ENCODE measurements at regions not wholly inside any gene's neighbourhood (a gene's known extent, or its start where the extent isn't known, plus 50 kb on each side); places are given as distances from the start of the nearest gene placed in this dataset.

- Histone ChIP-seq H2BK15ac (ENCODE audit: low read depth, low read length) (no peak overlapping the region), H3K23ac (ENCODE audit: insufficient read length, low read depth, low read length) (no peak overlapping the region), H2AK5ac (ENCODE audit: insufficient read length, low read length) (no peak overlapping the region), H4K20me1 (ENCODE audit: control insufficient read depth, insufficient read depth, insufficient read length) (no peaks in the 10 kb centered on the region), H4K8ac (replicated peaks; ENCODE audit: insufficient read length, low read depth, low read length) (no peak overlapping the region), H3K27ac (ENCODE audit: insufficient read length, low read depth, low read length) (no peak overlapping the region), H2BK20ac (ENCODE audit: low read depth, low read length, poor library complexity, severe bottlenecking) (no peak overlapping the region), H3T11ph (ENCODE audit: low read length) (no peak overlapping the region), H3K79me1 (ENCODE audit: insufficient read depth, low read depth, low read length, poor library complexity, severe bottlenecking) (no peaks in the 10 kb centered on the region), H2BK12ac (ENCODE audit: insufficient read length, low read depth, low read length) (no peak overlapping the region), H2AFZ (ENCODE audit: low read length) (no peak overlapping the region), H3K4me2 (ENCODE audit: insufficient read depth, insufficient read length, low read length) (no peak overlapping the region), H3K4me1 (ENCODE audit: insufficient read depth, low read length) (no peaks in the 10 kb centered on the region), H2BK120ac (ENCODE audit: low read depth, low read length, poor library complexity, severe bottlenecking) (no peak overlapping the region), H3K27me3 (ENCODE audit: insufficient read depth, low read length) (no peaks in the 10 kb centered on the region), H4K5ac (ENCODE audit: insufficient read length, low read depth, low read length) (no peak overlapping the region), H3K23me2 (ENCODE audit: insufficient read length, low read depth, low read length, poor library complexity, severe bottlenecking) (no peaks in the 10 kb centered on the region), H3K14ac (ENCODE audit: insufficient read depth, low read length) (no peak overlapping the region), H3K9ac (ENCODE audit: extremely low read depth, insufficient read length, low read length) (no peak overlapping the region), H4K91ac (ENCODE audit: insufficient read length, low read depth, low read length) (no peak overlapping the region), H3K56ac (ENCODE audit: insufficient read length, low read depth, low read length) (no peak overlapping the region), H3K9me3 (ENCODE audit: control insufficient read depth, low read depth, low read length) (no peaks in the 10 kb centered on the region), H3K4ac (ENCODE audit: low read depth, low read length) (no peak overlapping the region), H3K18ac (ENCODE audit: insufficient read length, low read depth, low read length) (no peak overlapping the region), H2BK5ac (ENCODE audit: insufficient read length, low read length) (no peak overlapping the region), H3K79me2 (ENCODE audit: insufficient read depth, low read length) (no peaks in the 10 kb centered on the region)
- Mint-ChIP-seq H3K27me3 (ENCODE audit: low read depth) (peaks cover 1% of the 10 kb centered on the region; the same call in 1 of the 2 replicates), H3K9me3 (no peaks in the 10 kb centered on the region; a peak in 1 of 5 replicates), H3K4me3 (no peak overlapping the region), H3K36me3 (ENCODE audit: insufficient read depth in 1 of 3, low read depth in 3 of 3) (no peaks in the 10 kb centered on the region), H3K4me1 (no peaks in the 10 kb centered on the region), H3K27ac (no peak overlapping the region)
- TF ChIP-seq CTCF (conservative IDR thresholded peaks at IDR 0.05): no peak
- WGBS (ENCODE audit: extremely low coverage, insufficient read length, low lambda C conversion rate): no CpG with 5 or more reads among the region's 5 CpGs
- no peak for DNase-seq
Measured at GRCh38 chr5:4980201-4980600, 159.9 kb upstream of the ADAMTS16 start.

All from H9 (cell line).